ENCODE measurements at regions not wholly inside any gene's neighbourhood (a gene's known extent, or its start where the extent isn't known, plus 50 kb on each side); places are given as distances from the start of the nearest gene placed in this dataset.

DNA sequence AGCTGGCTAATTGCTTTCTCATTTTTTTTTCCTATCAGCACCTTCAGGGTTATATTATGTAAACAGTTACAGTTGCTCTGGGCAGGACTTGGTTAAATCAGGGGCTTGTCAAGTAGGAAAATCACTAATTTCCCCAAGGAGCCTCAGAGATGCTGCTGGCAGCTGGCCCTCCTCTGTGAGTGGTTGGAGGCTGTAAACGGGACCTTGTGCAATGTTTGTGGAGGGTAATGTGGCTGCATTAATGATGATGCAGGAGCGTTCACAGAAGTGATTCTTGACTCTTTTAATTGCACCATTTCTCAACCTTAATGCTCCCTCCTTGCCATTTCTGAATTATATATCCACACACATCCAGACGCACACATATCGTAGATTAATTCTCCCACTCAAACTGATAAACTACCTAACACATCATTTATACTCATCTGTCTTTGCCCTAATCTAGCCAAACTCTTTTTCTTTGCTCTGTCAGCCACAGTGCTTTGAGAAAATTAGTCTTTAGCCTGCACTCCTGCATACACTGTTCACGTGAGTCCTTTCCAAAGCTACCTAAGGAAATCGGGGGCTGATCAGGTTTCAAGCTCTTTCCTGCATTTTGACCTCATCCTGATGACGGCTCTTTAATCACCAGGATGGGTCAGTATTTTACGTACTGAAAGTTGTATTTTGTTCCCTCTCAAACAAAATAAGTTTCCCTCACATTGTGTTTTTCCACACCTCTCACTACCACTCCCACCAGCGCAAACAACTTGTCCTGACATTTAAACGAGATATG lies 154.4 kb upstream of the PIRT start:
- in situ Hi-C loops (cut with MboI; ENCODE audit: low sequenced_read_pairs): no loop called here

GRCh38 chr17:10987786-10988185 lies 149.9 kb upstream of the PIRT start:
- in situ Hi-C loops (cut with MboI; ENCODE audit: low sequenced_read_pairs): no loop called here

GRCh38 chr17:10984220-10984619 lies 146.3 kb upstream of the PIRT start:
- in situ Hi-C loops (cut with MboI; ENCODE audit: low sequenced_read_pairs): no loop called here

DNA sequence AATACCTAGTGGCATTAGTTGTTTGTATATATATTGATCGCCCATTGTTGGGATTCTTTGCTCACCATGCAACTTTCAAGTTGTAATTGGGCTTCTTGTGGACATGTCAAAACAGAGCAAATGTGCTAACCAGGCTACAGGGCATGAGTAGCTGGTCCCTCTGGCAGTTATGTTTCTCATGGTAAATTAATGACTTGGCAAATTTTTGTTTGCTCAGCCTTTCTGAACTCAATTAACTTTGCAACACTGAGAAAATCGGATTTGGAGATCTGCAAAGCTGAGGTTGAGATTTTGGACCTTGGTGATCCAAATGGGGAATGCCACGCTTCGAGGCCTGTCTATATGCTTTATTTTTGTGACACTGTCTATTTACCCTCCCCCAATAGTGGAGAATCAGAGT lies 138.5 kb upstream of the PIRT start:
- in situ Hi-C loops (cut with MboI; ENCODE audit: low sequenced_read_pairs): no loop called here

DNA sequence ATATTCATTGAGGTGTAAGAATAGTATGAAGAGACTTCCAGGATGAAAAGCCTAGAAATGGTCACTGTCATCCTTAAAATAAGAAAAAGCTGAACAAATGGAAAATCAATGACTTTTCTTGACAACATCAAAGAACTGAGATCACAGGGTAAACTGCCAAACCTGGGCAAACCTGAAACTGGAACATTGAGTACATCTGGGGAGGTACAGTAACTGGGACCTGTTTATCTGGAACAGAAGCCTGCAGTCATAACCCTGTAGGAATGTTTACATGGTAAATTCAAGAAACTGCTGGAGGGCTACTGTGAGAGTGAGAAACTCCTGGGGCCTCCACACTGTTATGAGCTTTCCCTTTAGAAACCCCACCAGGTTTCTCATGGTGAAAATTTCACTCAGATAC lies 130.1 kb upstream of the PIRT start:
- in situ Hi-C loops (cut with MboI; ENCODE audit: low sequenced_read_pairs): no loop called here

- in situ Hi-C loops (cut with MboI; ENCODE audit: low sequenced_read_pairs): no loop called here
Measured at GRCh38 chr17:10956821-10957220, 118.9 kb upstream of the PIRT start.

DNA sequence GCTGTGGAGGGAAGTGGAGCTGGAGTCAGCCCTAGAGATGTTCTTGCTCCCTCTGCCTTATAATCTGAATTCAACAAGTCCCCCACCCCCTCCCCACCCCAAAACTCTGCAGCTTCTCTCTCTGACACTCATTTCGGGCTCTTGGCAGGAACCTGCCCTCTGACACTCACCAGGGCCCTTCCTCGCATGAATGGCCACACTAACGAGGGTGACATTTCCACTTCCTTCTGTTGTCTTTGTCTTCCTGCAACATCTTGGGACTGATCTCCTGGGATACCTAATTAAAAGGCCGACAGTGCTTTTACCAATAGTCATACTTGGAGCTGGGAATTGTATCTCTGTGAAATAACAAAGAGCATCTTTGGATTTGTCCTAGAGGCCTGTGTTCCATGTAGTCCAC lies 106.9 kb upstream of the PIRT start:
- in situ Hi-C loops (cut with MboI; ENCODE audit: low sequenced_read_pairs): no loop called here

GRCh38 chr17:10936931-10937330 lies 99.0 kb upstream of the PIRT start:
- in situ Hi-C loops (cut with MboI; ENCODE audit: low sequenced_read_pairs): no loop called here

GRCh38 chr17:10932938-10933337 lies 95.1 kb upstream of the PIRT start:
- in situ Hi-C loops (cut with MboI; ENCODE audit: low sequenced_read_pairs): no loop called here

DNA sequence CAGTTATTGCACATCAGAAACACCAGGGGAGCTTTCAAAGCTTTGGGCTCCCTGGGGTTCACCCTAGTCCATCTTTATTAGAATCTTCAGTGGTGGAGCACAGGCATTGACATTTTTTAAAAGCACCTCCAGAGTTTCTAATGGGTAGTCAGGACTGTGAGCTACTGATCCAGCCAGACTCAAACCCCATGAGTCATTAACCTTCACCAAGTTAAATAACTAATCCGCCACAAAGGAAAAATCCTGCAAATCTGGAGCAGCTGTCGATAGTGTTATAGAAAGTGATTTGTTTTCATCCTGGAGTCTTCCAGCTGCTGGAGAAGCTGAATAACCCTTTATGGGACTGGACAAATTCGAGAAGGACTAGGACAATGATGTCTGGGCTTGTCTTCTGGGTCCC lies 93.2 kb upstream of the PIRT start:
- in situ Hi-C loops (cut with MboI; ENCODE audit: low sequenced_read_pairs): no loop called here

GRCh38 chr17:10927712-10928111 lies 89.8 kb upstream of the PIRT start:
- in situ Hi-C loops (cut with MboI; ENCODE audit: low sequenced_read_pairs): no loop called here

- in situ Hi-C loops (cut with MboI; ENCODE audit: low sequenced_read_pairs): no loop called here
Measured at GRCh38 chr17:10920558-10921108, 82.7 kb upstream of the PIRT start.

- in situ Hi-C loops (cut with MboI; ENCODE audit: low sequenced_read_pairs): no loop called here
Measured at GRCh38 chr17:10907370-10907769, 69.5 kb upstream of the PIRT start.

DNA sequence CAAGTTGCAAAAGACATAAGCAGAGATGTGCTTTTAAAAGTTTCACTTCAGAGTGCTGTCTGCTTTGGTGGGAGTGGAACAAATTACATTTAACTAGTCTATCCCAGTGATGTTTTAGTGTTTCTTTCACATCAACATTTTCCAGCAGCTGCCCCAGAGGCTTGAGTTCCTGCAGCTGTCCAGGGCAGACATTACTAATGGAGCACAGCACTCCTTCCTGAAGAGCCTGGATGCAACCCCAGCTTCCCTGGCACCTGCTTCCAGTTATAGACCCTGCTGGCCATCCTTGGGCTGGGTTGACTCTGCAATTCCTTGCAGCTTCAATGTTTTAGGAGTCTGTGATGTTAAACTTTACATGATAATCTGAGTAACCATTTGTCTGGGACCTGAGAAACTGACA lies 61.4 kb upstream of the PIRT start:
- in situ Hi-C loops (cut with MboI; ENCODE audit: low sequenced_read_pairs): loop anchor here (25.0 kb wide), 1 partner anchor 238 kb away; no protein-coding TSS in a partner anchor

DNA sequence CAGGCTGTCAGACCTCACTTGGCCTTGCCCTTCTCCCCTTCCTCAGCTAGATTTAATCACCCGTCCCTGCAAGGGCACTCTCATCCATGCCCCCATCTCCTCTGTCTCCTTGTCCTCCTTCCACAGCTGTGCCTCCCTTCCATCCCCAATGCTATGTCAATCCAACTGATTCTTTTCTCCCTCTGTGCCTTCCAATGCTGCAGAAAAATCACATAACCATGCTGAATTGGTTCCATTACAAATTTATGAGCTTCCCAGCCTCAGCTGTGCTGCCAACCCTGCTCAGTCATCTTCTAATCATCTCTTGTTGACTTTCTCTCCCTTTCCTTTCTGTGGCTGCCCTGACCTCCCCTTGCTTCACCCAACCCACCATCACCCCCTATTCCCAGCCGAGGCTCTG lies 56.3 kb upstream of the PIRT start:
- in situ Hi-C loops (cut with MboI; ENCODE audit: low sequenced_read_pairs): loop anchor here (25.0 kb wide), 1 partner anchor 243 kb away; no protein-coding TSS in a partner anchor

GRCh38 chr17:10888858-10889257 lies 51.0 kb upstream of the PIRT start:
- in situ Hi-C loops (cut with MboI; ENCODE audit: low sequenced_read_pairs): loop anchor here (25.0 kb wide), 1 partner anchor 248 kb away; no protein-coding TSS in a partner anchor

All from HL-60/S4 treated with retinoic acid at 250 ng/mL for 4 days and 3 days (cell line).